Activated CD4-positive, alpha-beta T cell treated with anti-CD3 and anti-CD28 coated beads for 24 hours (primary cell): ENCODE measurements at regions not wholly inside any gene's neighbourhood (a gene's known extent, or its start where the extent isn't known, plus 50 kb on each side); places are given as distances from the start of the nearest gene placed in this dataset.
"Not testable (repeated sequence)": the region's sequence is repeated elsewhere in the genome, so short reads cannot be mapped to it uniquely, and the experiment has no call there.

Experiments used
- DNase-seq, 2 donors: peaks; one replicate each; pipeline ENCODE4 v3.0.0-alpha.2; 2020; ENCODE audit warnings: low read depth in 2 of 2

DNA sequence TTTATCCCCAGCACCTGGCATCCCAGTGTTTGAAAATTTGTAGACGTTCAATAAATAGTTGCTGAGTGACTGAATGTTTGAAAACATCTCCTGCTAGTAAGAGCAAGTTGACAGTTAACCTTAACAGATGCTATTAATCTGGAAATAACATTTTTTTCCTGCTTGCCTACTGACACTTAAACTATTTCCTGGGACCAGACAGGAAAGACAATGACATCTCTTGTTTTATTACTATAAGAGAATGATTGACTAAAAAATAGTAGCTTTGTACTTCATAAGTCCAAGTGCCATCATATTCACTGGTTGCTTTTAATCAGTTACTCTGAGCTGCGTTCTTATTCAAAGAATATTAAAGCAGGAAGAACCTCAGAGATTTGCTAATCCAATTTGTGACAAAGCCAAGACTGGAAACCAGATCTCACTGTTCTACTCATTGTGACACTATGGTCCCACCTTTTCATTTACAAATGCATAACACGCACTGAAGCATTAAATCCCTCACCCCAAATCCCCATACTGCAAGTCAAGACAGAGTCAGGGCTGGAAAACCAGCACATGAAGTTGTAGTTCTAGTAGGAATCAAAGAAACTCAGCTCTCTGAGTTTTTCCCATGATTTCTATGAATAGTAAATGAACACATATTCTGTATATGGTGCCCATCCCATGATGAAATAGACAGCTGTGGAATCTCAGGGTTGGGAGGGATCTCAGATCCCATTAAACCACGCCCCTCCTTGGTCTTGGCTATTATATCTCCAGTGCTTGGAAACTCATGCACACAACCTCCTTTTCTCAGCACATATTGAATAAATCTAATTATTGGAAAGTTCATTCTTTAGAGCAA, 212.7 kb upstream of the P2RY1 start:
- no peak for DNase-seq

DNA sequence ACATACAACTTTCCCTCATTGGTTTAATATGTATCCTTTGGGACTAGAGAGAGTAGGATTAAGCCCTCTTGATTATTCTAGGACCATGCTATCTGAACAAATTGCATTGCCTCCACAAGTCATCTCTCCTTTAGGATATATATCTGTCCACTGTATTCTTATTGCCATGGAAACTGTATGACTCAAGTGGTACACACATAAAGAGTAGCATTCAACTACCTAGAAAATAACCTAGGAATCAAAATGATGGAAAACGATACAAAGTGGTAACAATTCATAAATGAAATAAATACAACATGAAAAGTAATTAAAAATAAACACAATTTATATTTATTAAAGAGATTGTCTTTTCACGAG, 212.1 kb upstream of the P2RY1 start:
- DNase-seq: no peak

DNA sequence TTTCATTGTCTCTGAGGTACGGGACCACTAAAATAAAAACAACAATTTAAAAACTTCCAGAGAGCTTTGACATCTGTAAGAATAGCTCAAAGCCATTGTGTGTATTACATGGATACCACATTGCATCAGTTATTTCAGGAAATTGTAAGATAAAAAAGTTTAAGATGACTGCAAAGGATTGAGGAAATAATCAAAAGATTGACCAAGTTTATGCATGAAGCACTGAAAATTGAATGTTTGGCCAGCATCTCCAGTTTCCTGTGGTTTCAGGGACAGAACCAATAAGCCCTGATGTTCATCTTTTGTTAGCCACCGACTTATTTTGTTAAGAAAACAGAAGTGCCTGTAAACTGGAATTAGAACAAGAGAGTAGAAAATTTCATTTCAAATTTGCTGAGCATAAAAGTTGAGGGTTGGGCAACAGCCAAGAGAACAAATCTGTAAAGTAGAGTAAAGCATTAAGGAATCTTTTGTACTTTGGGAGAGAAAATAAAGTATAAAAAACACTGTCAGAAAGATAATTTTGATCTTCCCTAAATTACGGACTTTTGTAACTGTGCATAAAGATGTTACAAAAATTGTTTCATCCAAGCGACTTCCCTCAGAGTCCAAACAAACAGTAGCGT, 211.5 kb upstream of the P2RY1 start:
- no peak for DNase-seq

GRCh38 chr3:152626226-152626625, 208.7 kb upstream of the P2RY1 start:
- DNase-seq: no peak

DNA sequence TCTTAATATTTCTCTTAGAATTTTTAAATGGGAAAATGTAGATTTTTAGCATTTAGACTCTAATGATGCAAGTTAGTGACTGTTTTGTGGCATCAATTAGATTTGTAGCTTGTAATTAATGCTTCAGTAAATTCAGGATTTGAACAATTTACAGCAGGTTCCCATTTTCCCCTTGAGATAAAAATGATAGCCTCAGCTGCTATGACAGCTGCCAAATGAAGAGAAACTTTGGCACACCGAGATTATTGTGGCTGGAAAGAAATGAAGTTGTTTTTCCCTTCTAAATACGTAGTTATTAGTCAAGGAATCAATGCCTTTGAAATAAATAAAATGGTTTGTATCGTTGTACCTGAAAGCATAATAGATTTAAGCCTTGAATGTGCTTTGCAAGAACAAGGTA, 206.4 kb upstream of the P2RY1 start:
- DNase-seq: no peak

- no peak for DNase-seq
Observed at GRCh38 chr3:152629363-152630122, 205.4 kb upstream of the P2RY1 start.

DNA sequence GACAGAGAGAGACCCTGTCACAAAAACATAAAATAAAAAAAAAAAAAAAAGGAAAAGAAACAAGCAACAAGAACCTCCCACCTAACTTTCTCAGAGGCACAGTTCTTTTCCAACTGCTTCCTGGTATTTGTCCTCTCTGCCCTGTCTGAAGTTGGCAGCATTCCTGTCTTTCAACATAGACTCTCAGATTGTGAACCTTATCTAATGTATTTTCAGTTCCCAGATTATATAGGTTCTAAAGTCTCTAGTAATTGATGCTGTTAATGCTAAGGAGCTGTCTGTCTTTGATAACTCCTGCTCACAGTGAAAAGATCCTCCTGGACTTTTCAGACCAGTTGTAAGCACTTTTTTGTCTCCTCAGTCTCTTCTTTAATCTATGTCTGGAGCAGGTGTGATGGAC, 199.5 kb upstream of the P2RY1 start:
- no peak for DNase-seq

DNA sequence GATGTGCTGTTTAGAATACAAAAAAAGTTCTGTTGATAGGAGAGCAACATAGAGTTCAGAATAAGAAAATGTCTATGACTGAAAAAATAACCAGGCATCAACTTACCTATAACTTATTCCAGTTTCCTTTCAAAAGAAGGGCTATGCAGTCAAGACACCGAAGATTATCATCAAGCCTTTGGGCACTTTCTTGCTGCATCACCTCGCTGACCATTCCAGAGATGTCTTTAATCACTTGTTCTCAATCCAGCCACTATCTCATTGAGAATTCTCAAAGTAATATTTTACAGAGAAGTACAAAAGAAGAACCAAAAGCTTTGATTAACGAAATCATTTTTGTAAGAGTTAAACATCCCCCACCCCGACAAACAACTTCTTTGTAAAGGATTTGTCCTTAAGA, 198.3 kb upstream of the P2RY1 start:
- DNase-seq: no peak

- DNase-seq: no peak
Observed at GRCh38 chr3:152638214-152638613, 196.7 kb upstream of the P2RY1 start.

- no peak for DNase-seq
Observed at GRCh38 chr3:152638707-152639450, 196.1 kb upstream of the P2RY1 start.

DNA sequence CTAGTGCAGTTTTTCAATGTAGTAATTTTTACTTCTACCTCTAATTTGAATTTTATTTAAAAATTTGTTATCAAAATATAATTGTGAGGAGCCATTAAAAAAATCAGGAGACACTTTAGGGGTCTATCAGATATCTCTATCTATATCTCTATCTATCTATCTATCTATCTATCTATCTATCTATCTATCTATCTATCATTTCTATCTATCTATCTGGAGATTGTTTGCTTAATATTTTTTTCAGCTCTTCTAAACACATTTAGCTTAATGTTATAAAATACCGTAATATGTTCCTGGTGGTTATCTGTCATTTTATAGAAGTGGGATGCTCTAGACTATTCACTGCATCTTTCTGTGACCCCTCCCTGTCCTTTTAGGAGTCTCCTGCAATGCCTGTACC, 193.7 kb upstream of the P2RY1 start:
- DNase-seq: no peak

GRCh38 chr3:152642658-152643057, 192.3 kb upstream of the P2RY1 start:
- no peak for DNase-seq

- DNase-seq: no peak
Observed at GRCh38 chr3:152644478-152644877, 190.5 kb upstream of the P2RY1 start.

- no peak for DNase-seq
Observed at GRCh38 chr3:152646004-152646403, 188.9 kb upstream of the P2RY1 start.

DNA sequence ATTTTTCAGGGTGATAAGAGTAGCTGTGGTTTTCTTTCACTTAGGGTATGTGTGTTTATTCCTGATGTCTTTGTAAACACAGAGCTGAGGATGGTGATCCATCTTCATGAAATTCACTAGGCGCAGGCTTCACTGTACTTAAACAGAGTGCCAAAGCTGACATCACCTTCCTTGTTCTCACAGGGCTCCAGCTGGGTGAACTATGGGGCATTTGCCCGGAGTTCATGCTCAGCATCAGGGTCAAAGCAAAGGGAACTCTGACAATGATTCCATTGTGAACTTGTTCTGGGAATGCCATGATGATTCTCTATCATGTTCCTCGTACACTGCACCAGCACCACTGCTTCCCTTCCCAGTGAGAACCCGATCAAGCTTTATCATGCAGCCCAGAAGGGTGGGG, 184.8 kb upstream of the P2RY1 start:
- DNase-seq: no peak

DNA sequence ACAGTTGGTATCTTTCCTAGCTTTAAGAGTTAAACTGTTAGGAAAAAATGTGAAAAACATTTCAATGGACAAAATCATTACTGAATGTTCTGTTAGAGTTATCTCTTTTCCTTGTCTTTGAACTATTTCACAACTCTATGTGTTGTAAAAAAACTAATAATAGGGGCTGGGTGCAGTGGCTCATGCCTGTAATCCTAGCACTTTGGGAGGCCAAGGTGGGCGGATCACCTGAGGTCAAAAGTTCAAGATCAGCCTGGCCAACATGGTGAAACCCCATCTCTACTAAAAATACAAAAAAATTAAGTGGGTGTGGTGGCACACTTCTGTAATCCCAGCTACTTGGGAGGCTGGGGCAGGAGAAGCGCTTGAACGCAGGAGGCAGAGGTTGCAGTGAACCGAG, 184.0 kb upstream of the P2RY1 start:
- not testable (repeated sequence) for DNase-seq

DNA sequence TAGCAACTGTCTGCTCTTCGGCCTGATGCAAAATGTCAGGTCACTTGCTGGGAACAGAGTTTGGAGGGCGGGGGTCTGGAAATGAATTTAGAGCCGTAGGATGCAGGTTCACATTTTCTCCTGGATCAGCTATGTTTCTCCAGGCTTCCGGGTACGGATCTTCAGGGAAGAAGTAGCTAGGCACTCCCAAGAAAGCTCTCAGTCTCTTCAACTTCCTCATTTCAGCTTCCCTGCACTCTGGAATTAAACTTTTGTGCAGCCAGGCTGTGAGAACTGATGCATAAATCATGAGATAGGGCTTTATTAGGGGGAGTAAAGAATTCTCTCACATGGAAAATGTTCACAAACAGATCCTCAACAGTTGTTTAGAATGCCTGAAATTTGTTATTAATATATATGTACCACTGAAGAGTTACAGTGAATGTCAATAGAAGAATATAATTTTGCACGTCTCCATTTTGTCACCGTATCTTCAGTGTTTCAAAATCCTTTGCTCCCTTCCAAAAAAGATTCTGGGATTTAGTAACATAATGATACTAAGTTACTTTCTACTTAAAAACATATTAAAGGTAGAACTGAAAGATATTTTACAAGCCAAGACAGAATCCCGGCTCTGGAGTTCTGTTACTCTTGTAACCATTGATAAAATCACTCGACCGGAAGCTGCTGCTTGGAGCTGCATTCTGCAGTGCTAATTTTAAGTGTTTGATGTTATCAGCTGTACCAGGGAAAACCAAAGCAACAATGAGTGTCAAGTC, 178.5 kb upstream of the P2RY1 start:
- no peak for DNase-seq

DNA sequence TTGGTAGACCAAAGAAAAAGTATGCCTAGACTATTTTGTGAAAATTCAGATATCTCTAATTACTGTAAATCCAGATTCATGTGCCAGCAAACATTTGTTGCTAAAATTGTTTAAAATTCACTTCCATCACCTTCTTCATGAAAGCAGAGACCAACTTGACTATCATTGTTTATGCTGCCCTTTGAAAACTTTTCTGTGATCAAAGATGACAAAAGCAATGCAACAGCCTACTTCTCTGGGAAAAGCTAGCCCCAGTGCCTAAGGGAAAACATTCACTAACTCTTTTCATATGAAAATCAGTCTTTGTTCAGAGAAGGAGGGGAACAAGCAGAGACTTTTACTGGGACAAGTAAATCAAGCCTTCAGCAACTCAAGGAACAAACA, 178.0 kb upstream of the P2RY1 start:
- no peak for DNase-seq

GRCh38 chr3:152658977-152659720, 175.8 kb upstream of the P2RY1 start:
- DNase-seq: no peak

DNA sequence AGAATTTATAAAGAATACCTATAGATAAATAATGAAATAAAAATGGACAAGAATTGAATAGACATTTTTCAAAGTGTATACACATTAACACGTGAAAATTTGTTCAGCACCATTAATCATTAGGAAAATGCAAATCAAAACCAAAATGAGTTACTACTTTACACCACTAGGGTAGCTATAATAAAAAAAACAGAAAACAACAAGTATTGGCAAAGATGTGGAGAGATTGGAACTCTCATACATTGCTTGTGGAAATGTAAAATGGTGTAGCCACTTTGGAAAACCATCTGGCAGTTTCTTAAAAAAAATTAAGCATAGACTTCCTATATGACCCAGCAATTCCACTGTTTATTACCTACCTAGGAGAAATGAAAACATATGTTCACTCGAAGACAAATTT, 172.8 kb upstream of the P2RY1 start:
- DNase-seq: no peak

DNA sequence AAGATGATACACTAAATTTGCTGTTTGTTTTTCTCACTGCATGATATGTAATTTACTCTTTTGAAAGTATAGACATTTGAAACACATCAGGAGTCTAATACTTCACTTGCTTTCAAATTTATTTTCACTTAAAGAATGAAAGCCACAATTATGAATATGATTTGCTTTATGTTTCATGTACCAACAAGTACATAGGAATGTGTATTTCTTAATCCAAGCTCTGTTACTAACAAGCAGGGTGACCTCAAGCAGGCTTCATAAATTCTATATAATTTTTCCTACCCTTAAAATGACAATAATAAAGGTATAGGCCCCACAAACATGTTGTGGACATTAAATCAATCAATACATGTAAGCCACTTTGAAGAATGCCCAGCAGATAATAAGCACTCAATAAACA, 170.2 kb upstream of the P2RY1 start:
- no peak for DNase-seq
